Activated naive CD4-positive, alpha-beta T cell treated with anti-CD3 and anti-CD28 coated beads, Interleukin-2, amount 50 U/mL, for 72 hours (primary cell): ENCODE measurements at regions not wholly inside any gene's neighbourhood (a gene's known extent, or its start where the extent isn't known, plus 50 kb on each side); places are given as distances from the start of the nearest gene placed in this dataset.

ENCODE experiments used
- ATAC-seq, 2 donors: fragments of 150-1000 bp; cut with Tn5 transposase; 2 replicates each; pipeline ENCODE4 v1.10.0; 2021; ENCODE audit warnings: mild to moderate bottlenecking in 2 of 2, moderate library complexity in 2 of 2
- DNase-seq, 2 donors: peaks; one replicate each; pipeline ENCODE4 v3.0.0; 2021 to 2022; ENCODE audit warnings: low spot score in 2 of 2
- H3K27ac Mint-ChIP-seq, 2 donors: one replicate each; pipeline ENCODE4 v1.8.0; 2022; ENCODE audit warnings: mild to moderate bottlenecking in 2 of 2, mixed read lengths in 2 of 2
- H3K36me3 Mint-ChIP-seq, 2 donors: one replicate each; pipeline ENCODE4 v1.8.0; 2022; ENCODE audit warnings: mixed read lengths in 2 of 2
- H3K9me3 Mint-ChIP-seq, 2 donors: one replicate each; pipeline ENCODE4 v1.8.0; 2022; ENCODE audit warnings: mixed read lengths in 2 of 2

DNA sequence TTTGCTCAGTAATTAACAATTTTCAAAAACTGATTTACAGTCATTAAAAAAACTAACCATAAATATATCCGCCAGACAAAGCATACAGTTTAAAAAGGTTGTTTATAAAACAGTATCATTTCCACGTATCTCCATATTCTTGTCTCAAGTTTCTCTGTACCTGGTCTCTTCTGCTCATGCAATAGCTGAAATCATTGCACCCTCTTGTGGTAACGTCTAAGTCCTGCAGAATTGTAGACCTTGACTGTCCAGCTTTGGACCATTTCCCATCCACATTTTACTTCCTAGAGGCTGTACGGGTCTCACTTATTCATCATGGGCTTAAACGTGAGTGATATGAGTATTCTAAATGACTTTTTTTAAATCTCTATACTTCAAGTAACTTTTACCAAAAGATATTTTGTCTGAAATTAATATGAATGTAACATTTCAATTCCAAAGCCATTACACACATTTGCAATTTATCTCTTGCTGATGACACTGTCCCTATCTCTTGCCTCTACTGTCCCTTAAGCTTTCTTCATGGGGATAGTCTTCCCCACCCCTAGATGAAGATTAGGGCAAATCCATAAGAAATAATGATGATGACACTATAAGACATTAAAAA lies 118.5 kb downstream of the BTC start:
- DNase-seq: peak in 1 of 2 donors; percentile 10
- H3K27ac Mint-ChIP-seq: no peak overlapping the region
- no peaks in the 10 kb centered on the region for H3K9me3 Mint-ChIP-seq
- peak; percentile 47 to 72 for ATAC-seq
- H3K36me3 Mint-ChIP-seq: no peaks in the 10 kb centered on the region

DNA sequence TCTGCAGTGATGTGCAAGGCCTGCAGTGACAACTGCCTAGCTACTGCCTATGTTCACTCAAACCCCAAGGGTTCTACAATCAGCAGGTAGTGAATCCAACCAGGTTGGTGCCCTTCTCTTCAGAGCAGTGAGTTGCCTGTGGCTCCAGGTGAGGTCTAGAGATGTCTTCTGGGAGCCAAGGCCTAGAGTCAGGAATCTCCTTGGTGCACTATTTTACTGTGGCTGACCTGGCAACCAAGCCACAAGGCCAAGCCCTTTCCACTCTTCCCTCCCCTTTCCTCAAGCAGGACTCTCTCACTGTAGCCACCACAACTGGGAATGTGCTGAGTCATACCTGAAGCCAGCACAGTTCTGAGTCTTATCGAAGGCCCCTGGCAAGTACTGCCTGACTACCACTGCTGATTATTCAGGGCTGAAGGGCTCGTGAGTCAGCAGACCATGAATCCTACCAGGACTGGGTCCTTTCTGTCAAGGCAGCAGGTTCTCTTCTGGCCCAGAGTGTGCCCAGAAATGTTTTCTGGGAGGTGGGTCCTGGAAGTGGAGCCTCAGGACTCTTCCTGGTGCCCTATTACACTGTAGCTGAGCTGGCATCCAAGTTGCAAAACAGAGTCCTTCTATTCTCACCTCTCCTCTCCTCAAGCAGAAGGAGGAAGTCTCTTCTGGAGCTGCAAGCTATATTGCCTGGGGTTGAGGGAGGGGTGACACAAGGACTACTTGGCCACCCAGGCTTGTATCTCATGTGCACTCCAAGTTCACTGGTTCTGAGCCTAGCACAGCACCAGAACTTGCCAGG lies 111.6 kb downstream of the BTC start:
- ATAC-seq (no peak), DNase-seq (no peak)
- no peaks in the 10 kb centered on the region for H3K36me3 Mint-ChIP-seq
- no peak overlapping the region for H3K27ac Mint-ChIP-seq
- H3K9me3 Mint-ChIP-seq: no peaks in the 10 kb centered on the region

DNA sequence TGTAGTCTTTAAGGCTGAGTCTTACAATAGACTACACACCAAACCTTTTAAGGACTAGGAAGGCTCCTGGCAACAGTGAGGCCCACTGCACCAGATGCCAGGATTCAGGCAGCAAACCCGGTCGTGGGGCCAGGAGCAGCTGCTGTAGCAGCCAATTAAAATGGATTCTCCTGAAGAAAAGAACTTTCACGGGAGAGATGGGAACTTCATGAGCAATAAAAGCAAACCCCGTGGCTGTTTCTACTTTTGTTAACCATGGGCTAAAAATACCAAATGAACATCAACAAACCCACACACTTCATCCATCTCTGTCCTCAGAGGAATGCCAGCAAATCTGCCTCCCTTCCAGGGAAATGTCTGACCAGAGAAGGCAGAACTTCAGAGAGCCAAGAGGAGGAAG lies 101.4 kb downstream of the BTC start:
- no peaks in the 10 kb centered on the region for H3K9me3 Mint-ChIP-seq
- no peak overlapping the region for H3K27ac Mint-ChIP-seq
- H3K36me3 Mint-ChIP-seq: no peaks in the 10 kb centered on the region
- no peak for DNase-seq
- ATAC-seq: no peak
